IMR-90 (cell line): ENCODE measurements at regions not wholly inside any gene's neighbourhood (a gene's known extent, or its start where the extent isn't known, plus 50 kb on each side); places are given as distances from the start of the nearest gene placed in this dataset.

ENCODE experiments used
- ATAC-seq: fragments of 200-7000 bp; cut with Tn5 transposase; 2 replicates; pipeline ENCODE4 v1.9.1; 2020; ENCODE audit warnings: low read depth, mild to moderate bottlenecking, moderate library complexity
- BruUV-seq: library from RNA; stranded (reverse); fragments of 400-500 nt; replicated peaks from 2 replicates; lab custom pipeline; 2021; lab: Mats Ljungman, UMichigan
- CTCF ChIA-PET: fragments of 300-600 bp; formaldehyde crosslinking; extraction: SDS; loops from one replicate; lab custom pipeline; 2021; ENCODE audit warnings: antibody characterized with exemption; lab: Yijun Ruan, JAX
- POLR2A ChIA-PET: fragments of 300-600 bp; sonication (Branson Sonifier 250); formaldehyde crosslinking; loops from one replicate; lab custom pipeline; 2022; ENCODE audit warnings: antibody characterized with exemption; ENCODE audit not compliant: unreplicated experiment; lab: Charles Lee
- DNase-seq: peaks from one replicate; pipeline ENCODE4 v3.0.0; 2013
- H2AFZ ChIP-seq: replicated peaks from 2 replicates; pipeline ENCODE3; 2013; ENCODE audit warnings: low read length, mild to moderate bottlenecking; ENCODE audit not compliant: poor library complexity
- H2AK5ac ChIP-seq: 2 replicates; pipeline ENCODE4 v1.6.1; 2013; ENCODE audit warnings: low read depth, low read length, inconsistent platforms
- H2AK9ac ChIP-seq: replicated peaks from 2 replicates; pipeline ENCODE3; 2013; ENCODE audit warnings: mild to moderate bottlenecking, low read depth, low read length, moderate library complexity; ENCODE audit not compliant: poor library complexity
- H2BK120ac ChIP-seq: 2 replicates; pipeline ENCODE4 v1.6.1; 2013; ENCODE audit warnings: low read depth, low read length, inconsistent platforms
- H2BK15ac ChIP-seq: 3 replicates; pipeline ENCODE4 v1.6.1; 2013; ENCODE audit warnings: low read depth, low read length, inconsistent platforms
- H2BK20ac ChIP-seq: 2 replicates; pipeline ENCODE4 v1.6.1; 2013; ENCODE audit warnings: low read depth, mild to moderate bottlenecking, inconsistent platforms, low read length, moderate library complexity
- H2BK5ac ChIP-seq: 2 replicates; pipeline ENCODE4 v1.6.1; 2013; ENCODE audit warnings: mild to moderate bottlenecking, low read depth, low read length, inconsistent platforms; ENCODE audit not compliant: poor library complexity, severe bottlenecking
- H3K14ac ChIP-seq: replicated peaks from 2 replicates; pipeline ENCODE4 v1.6.1; 2013; ENCODE audit warnings: low read depth, low read length, inconsistent platforms
- H3K18ac ChIP-seq: 2 replicates; pipeline ENCODE4 v1.6.1; 2013; ENCODE audit warnings: low read depth, low read length, control low read depth
- H3K23ac ChIP-seq: 2 replicates; pipeline ENCODE4 v1.6.1; 2013; ENCODE audit warnings: low read depth, low read length, inconsistent platforms
- H3K27ac ChIP-seq: 2 replicates; pipeline ENCODE4 v1.5.1; 2013; ENCODE audit warnings: mild to moderate bottlenecking, control low read depth, low read length; ENCODE audit not compliant: insufficient read depth
- H3K27me3 ChIP-seq: 2 replicates; pipeline ENCODE4 v1.6.1; 2013; ENCODE audit warnings: low read length; ENCODE audit not compliant: control insufficient read depth, insufficient read depth
- H3K36me3 ChIP-seq: 2 replicates; pipeline ENCODE4 v1.6.1; 2013; ENCODE audit warnings: low read length, mixed read lengths; ENCODE audit not compliant: control insufficient read depth, insufficient read depth
- H3K4ac ChIP-seq: 2 replicates; pipeline ENCODE4 v1.6.1; 2013; ENCODE audit warnings: low read depth, low read length, inconsistent platforms
- H3K4me1 ChIP-seq: 2 replicates; pipeline ENCODE4 v1.6.1; 2013; ENCODE audit warnings: low read length, mixed read lengths; ENCODE audit not compliant: control insufficient read depth, insufficient read depth
- H3K4me2 ChIP-seq: 2 replicates; pipeline ENCODE4 v1.6.1; 2013; ENCODE audit warnings: low read depth, mild to moderate bottlenecking, control low read depth, low read length, moderate library complexity
- H3K4me3 ChIP-seq: 2 replicates; pipeline ENCODE4 v1.5.1; 2013; ENCODE audit warnings: low read depth, mild to moderate bottlenecking, control low read depth, low read length, moderate library complexity; ENCODE audit not compliant: insufficient read depth
- H3K56ac ChIP-seq: 2 replicates; pipeline ENCODE4 v1.6.1; 2013; ENCODE audit warnings: low read length, inconsistent platforms; ENCODE audit not compliant: insufficient read depth; ENCODE audit errors: extremely low read depth
- H3K79me1 ChIP-seq, 2 experiments: 2 replicates each; pipeline ENCODE4 v1.6.1; 2013; ENCODE audit warnings: low read length in 2 of 2, inconsistent platforms in 1 of 2, low read depth in 1 of 2
- H3K9ac ChIP-seq: 2 replicates; pipeline ENCODE4 v1.6.1; 2013; ENCODE audit warnings: low read depth, low read length, control low read depth
- H3K9me1 ChIP-seq: 2 replicates; pipeline ENCODE4 v1.6.1; 2013; ENCODE audit warnings: low read length, inconsistent platforms; ENCODE audit not compliant: insufficient read depth
- H3K9me3 ChIP-seq: 2 replicates; pipeline ENCODE4 v1.6.1; 2013; ENCODE audit warnings: low read length; ENCODE audit not compliant: control insufficient read depth, insufficient read depth
- H4K20me1 ChIP-seq: 2 replicates; pipeline ENCODE4 v1.6.1; 2013; ENCODE audit warnings: low read length, inconsistent platforms; ENCODE audit not compliant: insufficient read depth
- H4K5ac ChIP-seq: 2 replicates; pipeline ENCODE4 v1.6.1; 2013; ENCODE audit warnings: mild to moderate bottlenecking, low read depth, low read length, control low read depth
- H4K8ac ChIP-seq, 2 experiments: 2 replicates each; pipeline ENCODE4 v1.6.1; 2013; ENCODE audit warnings: low read depth in 2 of 2, low read length in 2 of 2, control low read depth in 1 of 2, inconsistent platforms in 1 of 2
- H4K91ac ChIP-seq: 2 replicates; pipeline ENCODE4 v1.6.1; 2013; ENCODE audit warnings: low read depth, low read length, inconsistent platforms; ENCODE audit not compliant: insufficient read depth
- BHLHE40 ChIP-seq: fragments of 150-350 bp; IDR thresholded peaks from 2 replicates; pipeline ENCODE4 v1.6.1; 2016; ENCODE audit warnings: mild to moderate bottlenecking, low read depth, low read length
- CEBPB ChIP-seq: IDR thresholded peaks from 2 replicates; pipeline ENCODE4 v1.6.1; 2012; ENCODE audit warnings: low read depth, low read length, improper control_type of control experiment
- CHD1 ChIP-seq: IDR thresholded peaks from 2 replicates; pipeline ENCODE4 v1.6.1; 2012; ENCODE audit warnings: low read depth, low read length, improper control_type of control experiment
- FOS ChIP-seq: fragments of 150-350 bp; IDR thresholded peaks from 2 replicates; pipeline ENCODE4 v1.6.1; 2016; ENCODE audit warnings: low read depth, low read length
- MAFK ChIP-seq: IDR thresholded peaks from 2 replicates; pipeline ENCODE4 v1.6.1; 2012; ENCODE audit warnings: low read depth, low read length, improper control_type of control experiment
- MAZ ChIP-seq: IDR thresholded peaks from 2 replicates; pipeline ENCODE4 v1.6.1; 2012; ENCODE audit warnings: low read depth, mild to moderate bottlenecking, low read length, improper control_type of control experiment, moderate library complexity, borderline replicate concordance
- MXI1 ChIP-seq: IDR thresholded peaks from 2 replicates; pipeline ENCODE4 v1.6.1; 2012; ENCODE audit warnings: low read depth, mild to moderate bottlenecking, low read length, moderate library complexity, borderline replicate concordance
- NFE2L2 ChIP-seq: fragments of 150-350 bp; IDR thresholded peaks from 2 replicates; pipeline ENCODE4 v1.6.1; 2016; ENCODE audit warnings: low read depth, mild to moderate bottlenecking, low read length
- POLR2A ChIP-seq: IDR thresholded peaks from 2 replicates; pipeline ENCODE4 v1.6.1; 2012; ENCODE audit warnings: mild to moderate bottlenecking, low read depth, low read length
- RAD21 ChIP-seq: IDR thresholded peaks from 2 replicates; pipeline ENCODE4 v1.6.1; 2012; ENCODE audit warnings: low read length, improper control_type of control experiment
- RCOR1 ChIP-seq: IDR thresholded peaks from 2 replicates; pipeline ENCODE4 v1.6.1; 2012; ENCODE audit warnings: mild to moderate bottlenecking, low read length, improper control_type of control experiment; ENCODE audit not compliant: insufficient replicate concordance
- RFX5 ChIP-seq: IDR thresholded peaks from 2 replicates; pipeline ENCODE4 v1.8.0; 2012; ENCODE audit warnings: low read depth, mild to moderate bottlenecking, low read length, moderate library complexity
- SMC3 ChIP-seq: fragments of 150-350 bp; IDR thresholded peaks from 2 replicates; pipeline ENCODE4 v1.6.1; 2016; ENCODE audit warnings: low read depth, mild to moderate bottlenecking, antibody characterized with exemption, low read length, moderate library complexity
- WGBS, 2 experiments: methylation state at CpG; one replicate each; pipeline versions ENCODE4 v1.1.5 to v1.1.7; 2013; ENCODE audit warnings: missing lambda C conversion rate in 2 of 2; ENCODE audit not compliant: insufficient read length in 1 of 2; ENCODE audit errors: extremely low coverage in 2 of 2; 5-methylcytosine and 5-hydroxymethylcytosine counted together
- dilution Hi-C: fragments of 300-500 bp; cut with HindIII; formaldehyde crosslinking; loops from one replicate; pipeline ENCODE4 v1.14.3; 2018; ENCODE audit warnings: low sequenced_read_pairs; ENCODE audit not compliant: unreplicated experiment
- in situ Hi-C: fragments of 300-500 bp; cut with MboI; formaldehyde crosslinking; loops from 3 replicates; pipeline ENCODE4 v1.14.3; 2019; ENCODE audit warnings: low sequenced_read_pairs, inconsistent platforms, mixed read lengths
- intact Hi-C: fragments of 100-400 bp; cut with micrococcal nuclease; formaldehyde crosslinking; loops from 2 replicates; pipeline ENCODE4 v1.10.0; 2022
- TF ChIP-seq, protein P1 (sequence below): fragments of 150-350 bp; IDR thresholded peaks from 2 replicates; pipeline ENCODE4 v1.6.1; 2016; ENCODE audit warnings: low read depth, mild to moderate bottlenecking, low read length, moderate library complexity, borderline replicate concordance
- TF ChIP-seq, protein P2 (sequence below): fragments of 150-350 bp; IDR thresholded peaks from 2 replicates; pipeline ENCODE4 v1.6.1; 2017; ENCODE audit warnings: mild to moderate bottlenecking, antibody characterized with exemption, low read length, low read depth
- TF ChIP-seq, protein P3 (sequence below): conservative IDR thresholded peaks from 2 replicates; pipeline ENCODE4 v1.5.1; 2012; ENCODE audit warnings: mild to moderate bottlenecking, low read depth, low read length, improper control_type of control experiment

DNA sequence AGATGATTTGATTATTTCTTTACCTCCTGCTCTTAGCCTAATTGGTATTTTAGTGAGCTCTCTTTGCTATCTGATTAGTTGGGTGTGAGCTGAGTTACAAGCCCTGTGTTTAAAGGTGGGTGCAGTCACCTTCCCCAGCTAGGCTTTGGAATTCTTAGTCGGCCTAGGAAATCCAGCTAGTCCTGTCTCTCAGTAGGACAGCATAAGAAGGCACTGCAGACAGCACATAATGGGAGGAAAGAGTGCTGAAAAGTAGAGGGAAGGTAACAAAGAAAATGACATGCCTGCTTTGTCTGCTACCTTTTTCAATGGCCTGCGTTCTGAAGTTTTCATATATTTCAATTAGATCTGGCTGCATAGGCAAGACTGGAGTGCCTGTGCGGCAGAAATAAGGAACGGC, 1794.0 kb upstream of the CELF4 start:
- H4K91ac ChIP-seq: no peak overlapping the region
- no peak overlapping the region for H3K4me2 ChIP-seq
- no peak overlapping the region for H4K8ac ChIP-seq
- ChIA-PET POLR2A (no interaction called here), CTCF (no interaction called here)
- dilution Hi-C loops: no loop called here
- TF ChIP-seq RFX5: no peak
- TF ChIP-seq, protein P1, sequence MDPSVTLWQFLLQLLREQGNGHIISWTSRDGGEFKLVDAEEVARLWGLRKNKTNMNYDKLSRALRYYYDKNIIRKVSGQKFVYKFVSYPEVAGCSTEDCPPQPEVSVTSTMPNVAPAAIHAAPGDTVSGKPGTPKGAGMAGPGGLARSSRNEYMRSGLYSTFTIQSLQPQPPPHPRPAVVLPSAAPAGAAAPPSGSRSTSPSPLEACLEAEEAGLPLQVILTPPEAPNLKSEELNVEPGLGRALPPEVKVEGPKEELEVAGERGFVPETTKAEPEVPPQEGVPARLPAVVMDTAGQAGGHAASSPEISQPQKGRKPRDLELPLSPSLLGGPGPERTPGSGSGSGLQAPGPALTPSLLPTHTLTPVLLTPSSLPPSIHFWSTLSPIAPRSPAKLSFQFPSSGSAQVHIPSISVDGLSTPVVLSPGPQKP: no peak
- TF ChIP-seq, protein P2, sequence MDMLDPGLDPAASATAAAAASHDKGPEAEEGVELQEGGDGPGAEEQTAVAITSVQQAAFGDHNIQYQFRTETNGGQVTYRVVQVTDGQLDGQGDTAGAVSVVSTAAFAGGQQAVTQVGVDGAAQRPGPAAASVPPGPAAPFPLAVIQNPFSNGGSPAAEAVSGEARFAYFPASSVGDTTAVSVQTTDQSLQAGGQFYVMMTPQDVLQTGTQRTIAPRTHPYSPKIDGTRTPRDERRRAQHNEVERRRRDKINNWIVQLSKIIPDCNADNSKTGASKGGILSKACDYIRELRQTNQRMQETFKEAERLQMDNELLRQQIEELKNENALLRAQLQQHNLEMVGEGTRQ: no peak
- no peak for TF ChIP-seq POLR2A
- no peak for TF ChIP-seq MAFK
- TF ChIP-seq SMC3: no peak
- no peak for TF ChIP-seq NFE2L2
- no peak for TF ChIP-seq CHD1
- no peak for TF ChIP-seq CEBPB
- no peak for TF ChIP-seq MAZ
- TF ChIP-seq MXI1: no peak
- TF ChIP-seq, protein P3, sequence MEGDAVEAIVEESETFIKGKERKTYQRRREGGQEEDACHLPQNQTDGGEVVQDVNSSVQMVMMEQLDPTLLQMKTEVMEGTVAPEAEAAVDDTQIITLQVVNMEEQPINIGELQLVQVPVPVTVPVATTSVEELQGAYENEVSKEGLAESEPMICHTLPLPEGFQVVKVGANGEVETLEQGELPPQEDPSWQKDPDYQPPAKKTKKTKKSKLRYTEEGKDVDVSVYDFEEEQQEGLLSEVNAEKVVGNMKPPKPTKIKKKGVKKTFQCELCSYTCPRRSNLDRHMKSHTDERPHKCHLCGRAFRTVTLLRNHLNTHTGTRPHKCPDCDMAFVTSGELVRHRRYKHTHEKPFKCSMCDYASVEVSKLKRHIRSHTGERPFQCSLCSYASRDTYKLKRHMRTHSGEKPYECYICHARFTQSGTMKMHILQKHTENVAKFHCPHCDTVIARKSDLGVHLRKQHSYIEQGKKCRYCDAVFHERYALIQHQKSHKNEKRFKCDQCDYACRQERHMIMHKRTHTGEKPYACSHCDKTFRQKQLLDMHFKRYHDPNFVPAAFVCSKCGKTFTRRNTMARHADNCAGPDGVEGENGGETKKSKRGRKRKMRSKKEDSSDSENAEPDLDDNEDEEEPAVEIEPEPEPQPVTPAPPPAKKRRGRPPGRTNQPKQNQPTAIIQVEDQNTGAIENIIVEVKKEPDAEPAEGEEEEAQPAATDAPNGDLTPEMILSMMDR: no peak
- no peak for TF ChIP-seq RCOR1
- no peak for TF ChIP-seq RAD21
- no peak for TF ChIP-seq FOS
- TF ChIP-seq BHLHE40: no peak
- H4K20me1 ChIP-seq: no peaks in the 10 kb centered on the region
- H3K9me3 ChIP-seq: no peaks in the 10 kb centered on the region
- no peak overlapping the region for H3K18ac ChIP-seq
- H3K9me1 ChIP-seq: no peaks in the 10 kb centered on the region
- H3K4me1 ChIP-seq: no peaks in the 10 kb centered on the region
- H3K14ac ChIP-seq: no peak overlapping the region
- no peak overlapping the region for H3K4me3 ChIP-seq
- H3K27me3 ChIP-seq: no peaks in the 10 kb centered on the region
- no peak overlapping the region for H3K23ac ChIP-seq
- intact Hi-C loops: no loop called here
- no peak overlapping the region for H3K27ac ChIP-seq
- DNase-seq (no peak), ATAC-seq (no peak)
- no peaks in the 10 kb centered on the region for H3K36me3 ChIP-seq
- no peak overlapping the region for H3K56ac ChIP-seq
- no TSS peak for BruUV-seq
- no peak overlapping the region for H2BK5ac ChIP-seq
- no peak overlapping the region for H2AFZ ChIP-seq
- in situ Hi-C loops: no loop called here
- H3K4ac ChIP-seq: no peak overlapping the region
- no peak overlapping the region for H2BK120ac ChIP-seq
- no peak overlapping the region for H2AK5ac ChIP-seq
- H3K79me1 ChIP-seq: no peaks in the 10 kb centered on the region
- H4K5ac ChIP-seq: no peak overlapping the region
- H2AK9ac ChIP-seq: no peak overlapping the region
- H3K9ac ChIP-seq: no peak overlapping the region
- 60% methylated on average over 1 of the region's 4 CpGs; no CpG with 5 or more reads in 1 of the 2 experiments for WGBS, 2 experiments
- no peak overlapping the region for H2BK15ac ChIP-seq
- H2BK20ac ChIP-seq: no peak overlapping the region
